ENCODE measurements at regions not wholly inside any gene's neighbourhood (a gene's known extent, or its start where the extent isn't known, plus 50 kb on each side); places are given as distances from the start of the nearest gene placed in this dataset.
"Not testable (repeated sequence)": the region's sequence is repeated elsewhere in the genome, so short reads cannot be mapped to it uniquely, and the experiment has no call there.

GRCh38 chr7:93706162-93706561 is 131.6 kb upstream of the CALCR start:
- TF ChIP-seq EZH2 (IDR thresholded peaks at IDR 0.05; ENCODE audit: borderline replicate concordance, low read length), result not testable (repeated sequence)
- TF ChIP-seq, protein P1, sequence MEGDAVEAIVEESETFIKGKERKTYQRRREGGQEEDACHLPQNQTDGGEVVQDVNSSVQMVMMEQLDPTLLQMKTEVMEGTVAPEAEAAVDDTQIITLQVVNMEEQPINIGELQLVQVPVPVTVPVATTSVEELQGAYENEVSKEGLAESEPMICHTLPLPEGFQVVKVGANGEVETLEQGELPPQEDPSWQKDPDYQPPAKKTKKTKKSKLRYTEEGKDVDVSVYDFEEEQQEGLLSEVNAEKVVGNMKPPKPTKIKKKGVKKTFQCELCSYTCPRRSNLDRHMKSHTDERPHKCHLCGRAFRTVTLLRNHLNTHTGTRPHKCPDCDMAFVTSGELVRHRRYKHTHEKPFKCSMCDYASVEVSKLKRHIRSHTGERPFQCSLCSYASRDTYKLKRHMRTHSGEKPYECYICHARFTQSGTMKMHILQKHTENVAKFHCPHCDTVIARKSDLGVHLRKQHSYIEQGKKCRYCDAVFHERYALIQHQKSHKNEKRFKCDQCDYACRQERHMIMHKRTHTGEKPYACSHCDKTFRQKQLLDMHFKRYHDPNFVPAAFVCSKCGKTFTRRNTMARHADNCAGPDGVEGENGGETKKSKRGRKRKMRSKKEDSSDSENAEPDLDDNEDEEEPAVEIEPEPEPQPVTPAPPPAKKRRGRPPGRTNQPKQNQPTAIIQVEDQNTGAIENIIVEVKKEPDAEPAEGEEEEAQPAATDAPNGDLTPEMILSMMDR (IDR thresholded peaks at IDR 0.05; ENCODE audit: low read length), result not testable (repeated sequence)
